DND-41 (cell line): ENCODE measurements at regions not wholly inside any gene's neighbourhood (a gene's known extent, or its start where the extent isn't known, plus 50 kb on each side); places are given as distances from the start of the nearest gene placed in this dataset.

Source experiments
- ATAC-seq: fragments of 200-7000 bp; cut with Tn5 transposase; 3 replicates; pipeline ENCODE4 v1.9.1; 2021; ENCODE audit warnings: low read depth; ENCODE audit not compliant: insufficient read depth
- DNase-seq: peaks from one replicate; pipeline ENCODE4 v3.0.0-alpha.2; 2020
- H2AFZ ChIP-seq: 2 replicates; pipeline ENCODE4 v1.6.0; 2012; ENCODE audit warnings: low read depth, low read length
- H3K27ac ChIP-seq: 2 replicates; pipeline ENCODE4 v1.5.1; 2012; ENCODE audit warnings: low read length, inconsistent platforms
- H3K27me3 ChIP-seq: fragments of 200-600 bp; sonication (generic); 2 replicates; pipeline ENCODE4 v1.6.0; 2012; ENCODE audit warnings: low read length, mild to moderate bottlenecking, inconsistent platforms; ENCODE audit not compliant: insufficient read depth, poor library complexity
- H3K36me3 ChIP-seq: 2 replicates; pipeline ENCODE4 v1.5.1; 2012; ENCODE audit warnings: low read length, inconsistent platforms; ENCODE audit not compliant: insufficient read depth
- H3K4me1 ChIP-seq: 2 replicates; pipeline ENCODE4 v1.5.1; 2012; ENCODE audit warnings: mild to moderate bottlenecking, low read length; ENCODE audit not compliant: insufficient read depth
- H3K4me2 ChIP-seq: 2 replicates; pipeline ENCODE4 v1.6.0; 2012; ENCODE audit warnings: mild to moderate bottlenecking, moderate library complexity, low read length, inconsistent platforms; ENCODE audit not compliant: insufficient read depth
- H3K4me3 ChIP-seq, 2 experiments: fragments of 200-600 bp in 1 of 2; shearing (Covaris generic) in 1 of 2; 2 replicates each; pipeline ENCODE4 v1.5.1; 2012 to 2016; ENCODE audit warnings: inconsistent platforms in 2 of 2, low read length in 2 of 2, mild to moderate bottlenecking in 2 of 2, low read depth in 1 of 2, moderate library complexity in 1 of 2
- H3K79me2 ChIP-seq: 2 replicates; pipeline ENCODE4 v1.6.0; 2012; ENCODE audit warnings: low read length, inconsistent platforms; ENCODE audit not compliant: insufficient read depth
- H3K9ac ChIP-seq: 2 replicates; pipeline ENCODE4 v1.6.0; 2012; ENCODE audit warnings: low read depth, mild to moderate bottlenecking, inconsistent platforms, low read length, moderate library complexity
- H3K9me3 ChIP-seq: 2 replicates; pipeline ENCODE4 v1.5.1; 2012; ENCODE audit warnings: low read length, moderate library complexity, mild to moderate bottlenecking, inconsistent platforms; ENCODE audit not compliant: insufficient read depth, severe bottlenecking
- H4K20me1 ChIP-seq: 2 replicates; pipeline ENCODE4 v1.6.0; 2012; ENCODE audit warnings: low read length; ENCODE audit not compliant: insufficient read depth
- EZH2 ChIP-seq: IDR thresholded peaks from 3 replicates; pipeline ENCODE4 v1.6.1; 2012; ENCODE audit warnings: borderline replicate concordance, low read depth, mild to moderate bottlenecking, moderate library complexity, low read length, inconsistent platforms; ENCODE audit not compliant: severe bottlenecking
- TF ChIP-seq, protein P1 (sequence below): IDR thresholded peaks from 2 replicates; pipeline ENCODE4 v1.5.1; 2012; ENCODE audit warnings: borderline replicate concordance, low read length, moderate library complexity, mild to moderate bottlenecking; ENCODE audit not compliant: poor library complexity, severe bottlenecking; ENCODE audit errors: extremely low read depth

DNA sequence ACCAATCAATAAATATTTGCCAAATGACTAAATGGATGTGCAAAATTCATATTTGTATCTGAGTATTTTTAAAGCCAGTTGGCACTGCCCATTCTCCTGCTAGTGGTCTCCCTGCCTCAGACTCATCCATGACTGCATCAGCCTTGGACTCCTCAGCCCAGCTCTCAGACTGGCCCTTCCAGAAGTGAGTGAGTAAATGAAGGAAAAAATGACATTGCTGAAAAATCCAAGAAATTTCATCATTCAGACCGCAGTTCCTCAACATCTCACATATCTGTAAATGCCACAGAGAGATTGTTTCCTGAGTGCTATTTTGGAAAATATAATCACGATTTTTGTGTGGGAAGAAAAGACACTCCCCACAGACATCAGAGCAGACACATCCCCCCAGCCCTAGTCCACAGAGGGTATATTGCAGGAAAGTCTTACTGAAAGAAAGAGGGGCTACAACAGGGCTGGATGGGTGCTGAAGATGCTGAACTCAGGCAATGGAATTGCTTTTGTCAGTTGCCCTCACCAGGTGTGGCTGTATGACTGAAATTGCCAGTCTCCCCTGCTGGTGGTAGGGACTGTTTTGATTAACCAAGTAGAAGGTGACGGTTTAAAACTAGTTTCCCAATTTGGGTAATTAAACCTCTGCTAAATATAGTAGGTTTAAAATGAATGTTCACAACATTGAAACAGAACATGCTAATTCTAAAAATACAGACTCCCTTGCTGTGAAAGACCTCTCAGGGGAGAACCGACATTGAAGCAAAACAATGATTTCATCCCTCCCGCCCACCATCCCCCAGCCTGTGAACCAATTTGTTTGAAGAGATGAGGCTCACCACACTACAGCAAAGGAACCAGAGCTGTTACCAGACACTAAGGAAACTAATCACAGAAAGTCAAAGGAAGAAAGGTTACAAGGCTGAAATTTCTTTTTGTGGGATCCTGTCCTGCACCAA lies 158.8 kb downstream of the DEPDC1B start:
- no peaks in the 10 kb centered on the region for H3K27me3 ChIP-seq
- H3K4me2 ChIP-seq = no peak overlapping the region
- H3K27ac ChIP-seq = no peak overlapping the region
- DNase-seq (no peak), ATAC-seq (peak; percentile 44; the same call in 1 of the 3 replicates)
- H4K20me1 ChIP-seq = no peaks in the 10 kb centered on the region
- H3K9ac ChIP-seq = no peak overlapping the region
- no peak overlapping the region for H3K4me3 ChIP-seq
- no peaks in the 10 kb centered on the region; the same call in 1 of the 2 replicates for H3K4me1 ChIP-seq
- H3K9me3 ChIP-seq = no peaks in the 10 kb centered on the region
- no peaks in the 10 kb centered on the region for H3K79me2 ChIP-seq
- no peak overlapping the region for H2AFZ ChIP-seq
- no peak for TF ChIP-seq EZH2
- TF ChIP-seq, protein P1, sequence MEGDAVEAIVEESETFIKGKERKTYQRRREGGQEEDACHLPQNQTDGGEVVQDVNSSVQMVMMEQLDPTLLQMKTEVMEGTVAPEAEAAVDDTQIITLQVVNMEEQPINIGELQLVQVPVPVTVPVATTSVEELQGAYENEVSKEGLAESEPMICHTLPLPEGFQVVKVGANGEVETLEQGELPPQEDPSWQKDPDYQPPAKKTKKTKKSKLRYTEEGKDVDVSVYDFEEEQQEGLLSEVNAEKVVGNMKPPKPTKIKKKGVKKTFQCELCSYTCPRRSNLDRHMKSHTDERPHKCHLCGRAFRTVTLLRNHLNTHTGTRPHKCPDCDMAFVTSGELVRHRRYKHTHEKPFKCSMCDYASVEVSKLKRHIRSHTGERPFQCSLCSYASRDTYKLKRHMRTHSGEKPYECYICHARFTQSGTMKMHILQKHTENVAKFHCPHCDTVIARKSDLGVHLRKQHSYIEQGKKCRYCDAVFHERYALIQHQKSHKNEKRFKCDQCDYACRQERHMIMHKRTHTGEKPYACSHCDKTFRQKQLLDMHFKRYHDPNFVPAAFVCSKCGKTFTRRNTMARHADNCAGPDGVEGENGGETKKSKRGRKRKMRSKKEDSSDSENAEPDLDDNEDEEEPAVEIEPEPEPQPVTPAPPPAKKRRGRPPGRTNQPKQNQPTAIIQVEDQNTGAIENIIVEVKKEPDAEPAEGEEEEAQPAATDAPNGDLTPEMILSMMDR = no peak
- no peaks in the 10 kb centered on the region for H3K36me3 ChIP-seq

DNA sequence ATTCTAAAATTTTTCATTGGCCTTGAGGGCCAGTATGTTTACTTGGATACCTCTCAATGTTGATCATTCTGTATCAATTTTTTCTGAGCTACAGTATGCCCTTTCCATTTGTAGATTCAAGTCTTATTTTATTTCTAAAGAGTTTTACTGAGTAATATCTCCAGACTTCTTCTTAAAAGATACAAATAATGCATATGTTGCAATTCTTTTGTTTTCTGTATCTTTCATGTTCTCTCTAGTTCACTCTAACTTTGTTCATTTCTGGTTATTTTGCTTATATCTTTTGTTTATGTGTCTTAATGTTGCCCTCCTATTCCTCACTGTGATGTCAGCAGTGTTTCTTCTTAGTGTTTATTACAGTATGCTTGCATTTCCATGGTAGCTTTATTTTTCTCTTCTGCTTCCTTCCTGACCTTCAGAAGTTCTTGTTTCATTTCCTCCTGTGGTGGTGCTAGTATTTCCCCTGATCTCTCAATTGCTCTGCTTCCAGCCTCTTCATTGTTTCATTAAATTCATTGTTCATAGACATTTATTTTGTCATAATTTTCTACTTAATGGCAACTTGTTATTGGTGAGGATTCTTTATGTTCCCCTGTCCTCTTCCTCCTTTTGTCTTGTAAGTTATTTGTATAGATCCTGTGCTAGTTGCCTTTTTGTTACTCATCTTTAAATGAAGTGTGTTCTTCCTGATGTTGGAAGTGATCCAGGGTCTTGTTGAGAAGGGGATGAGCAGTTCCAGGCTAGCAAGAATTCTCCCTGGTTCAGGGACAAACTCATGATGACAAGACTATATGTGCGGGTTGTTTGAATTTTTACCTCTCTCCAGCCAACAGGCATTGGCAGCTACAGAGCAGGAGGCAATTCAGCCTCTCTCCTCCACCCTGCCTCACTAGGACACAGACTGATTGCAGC lies 160.8 kb downstream of the DEPDC1B start:
- no peak overlapping the region for H3K9ac ChIP-seq
- no peaks in the 10 kb centered on the region for H3K9me3 ChIP-seq
- no peak overlapping the region for H3K27ac ChIP-seq
- H4K20me1 ChIP-seq = no peaks in the 10 kb centered on the region
- H3K36me3 ChIP-seq = no peaks in the 10 kb centered on the region
- H3K4me2 ChIP-seq = no peak overlapping the region
- H3K4me1 ChIP-seq = no peaks in the 10 kb centered on the region; the same call in 1 of the 2 replicates
- DNase-seq (no peak), ATAC-seq (no peak)
- no peak overlapping the region for H3K4me3 ChIP-seq
- TF ChIP-seq EZH2 = no peak
- TF ChIP-seq, protein P1 = no peak
- H3K27me3 ChIP-seq = no peaks in the 10 kb centered on the region
- no peaks in the 10 kb centered on the region for H3K79me2 ChIP-seq
- H2AFZ ChIP-seq = no peak overlapping the region

DNA sequence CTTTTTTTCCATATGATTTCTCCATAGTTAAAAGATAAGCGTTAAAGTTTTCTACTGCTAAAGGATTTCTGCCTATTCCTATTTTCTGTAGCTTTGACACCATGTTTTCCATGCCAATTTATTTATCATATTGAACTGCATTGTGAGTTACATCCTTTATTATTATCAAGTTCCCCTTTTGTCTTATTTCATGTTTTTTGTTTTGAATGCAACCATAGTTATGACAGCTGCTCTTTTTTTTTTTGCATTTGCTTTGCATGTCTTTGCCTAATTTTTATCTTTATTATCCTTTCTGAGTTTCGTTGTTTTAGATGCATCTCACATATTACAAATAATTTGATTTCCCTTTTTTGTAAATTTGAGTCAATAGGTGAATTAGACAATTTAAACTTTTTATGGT lies 161.5 kb downstream of the DEPDC1B start:
- ATAC-seq = no peak
- Histone ChIP-seq H3K36me3 (no peaks in the 10 kb centered on the region), H3K4me3 (no peak overlapping the region)

More for the DNA sequence above, 161.5 kb downstream of the DEPDC1B start:
- Histone ChIP-seq H3K9me3 (no peaks in the 10 kb centered on the region), H3K27ac (no peak overlapping the region), H4K20me1 (no peaks in the 10 kb centered on the region), H3K4me1 (no peaks in the 10 kb centered on the region; the same call in 1 of the 2 replicates), H3K27me3 (no peaks in the 10 kb centered on the region), H3K79me2 (no peaks in the 10 kb centered on the region), H2AFZ (no peak overlapping the region), H3K4me2 (no peak overlapping the region), H3K9ac (no peak overlapping the region)
- TF ChIP-seq, protein P1 = no peak
- TF ChIP-seq EZH2 = no peak
- DNase-seq = no peak
